ENCODE measurements at regions not wholly inside any gene's neighbourhood (a gene's known extent, or its start where the extent isn't known, plus 50 kb on each side); places are given as distances from the start of the nearest gene placed in this dataset.

- no peak overlapping the region for H3K4me3 ChIP-seq
- H3K36me3 Mint-ChIP-seq = no peaks in the 10 kb centered on the region
- H3K4me1 Mint-ChIP-seq = peaks cover 38% of the 10 kb centered on the region
- H3K27me3 ChIP-seq = no peaks in the 10 kb centered on the region
- DNase-seq (ENCODE audit: low spot score) = no peak
- H3K9me3 Mint-ChIP-seq = no peaks in the 10 kb centered on the region
- TF ChIP-seq EZH2phosphoT487 (IDR thresholded peaks at IDR 0.05) (no peak), EZH2 (IDR thresholded peaks at IDR 0.05) (no peak), CTCF (IDR thresholded peaks at IDR 0.05) (no peak)
- no peaks in the 10 kb centered on the region for H3K79me2 ChIP-seq (ENCODE audit: low read depth)
- peaks cover 2% of the 10 kb centered on the region for H3K27me3 Mint-ChIP-seq (ENCODE audit: insufficient read depth, low read depth)
- peaks cover 23% of the 10 kb centered on the region for H3K4me1 ChIP-seq
- H2AFZ ChIP-seq (replicated peaks) = no peak overlapping the region
- no peak overlapping the region for H3K4me2 ChIP-seq
- no peaks in the 10 kb centered on the region for H4K20me1 ChIP-seq (ENCODE audit: low read depth)
- no peak overlapping the region for H3K4me3 Mint-ChIP-seq
- no peaks in the 10 kb centered on the region for H3K36me3 ChIP-seq
- H3K9me3 ChIP-seq (ENCODE audit: low read depth) = no peaks in the 10 kb centered on the region
- no peak overlapping the region for H3K27ac ChIP-seq
- no peaks in the 10 kb centered on the region for H3F3A ChIP-seq (ENCODE audit: low read depth)
- H3K27ac Mint-ChIP-seq = no peak overlapping the region
- H3K9ac ChIP-seq = no peak overlapping the region
Observed at GRCh38 chr11:113542420-113542819, 67.2 kb upstream of the DRD2 start.

- Mint-ChIP-seq H3K9me3 (no peaks in the 10 kb centered on the region), H3K4me1 (peaks cover 38% of the 10 kb centered on the region), H3K36me3 (no peaks in the 10 kb centered on the region), H3K27ac (no peak overlapping the region), H3K4me3 (no peak overlapping the region), H3K27me3 (ENCODE audit: insufficient read depth, low read depth) (peaks cover 2% of the 10 kb centered on the region)
- no peaks in the 10 kb centered on the region for H4K20me1 ChIP-seq (ENCODE audit: low read depth)
- no peaks in the 10 kb centered on the region for H3K27me3 ChIP-seq
- no peak overlapping the region for H3K27ac ChIP-seq
- H2AFZ ChIP-seq (replicated peaks) = no peak overlapping the region
- no peak overlapping the region for H3K4me2 ChIP-seq
- H3K9me3 ChIP-seq (ENCODE audit: low read depth) = no peaks in the 10 kb centered on the region
- no peaks in the 10 kb centered on the region for H3K36me3 ChIP-seq
- TF ChIP-seq EZH2phosphoT487 (IDR thresholded peaks at IDR 0.05) (no peak), EZH2 (IDR thresholded peaks at IDR 0.05) (no peak), CTCF (IDR thresholded peaks at IDR 0.05) (no peak)
- no peak overlapping the region for H3K9ac ChIP-seq
- H3K4me3 ChIP-seq = no peak overlapping the region
- peaks cover 23% of the 10 kb centered on the region for H3K4me1 ChIP-seq
- peak; percentile 23 for DNase-seq (ENCODE audit: low spot score)
- H3K79me2 ChIP-seq (ENCODE audit: low read depth) = no peaks in the 10 kb centered on the region
- H3F3A ChIP-seq (ENCODE audit: low read depth) = no peaks in the 10 kb centered on the region
Observed at GRCh38 chr11:113540416-113541330, 65.5 kb upstream of the DRD2 start.

- Mint-ChIP-seq H3K36me3 (no peaks in the 10 kb centered on the region), H3K4me1 (peaks cover 45% of the 10 kb centered on the region), H3K9me3 (no peaks in the 10 kb centered on the region), H3K27me3 (ENCODE audit: insufficient read depth, low read depth) (peaks cover 2% of the 10 kb centered on the region), H3K27ac (peak overlapping the region; percentile 73), H3K4me3 (no peak overlapping the region)
- H3K4me1 ChIP-seq = peaks cover 23% of the 10 kb centered on the region
- no peaks in the 10 kb centered on the region for H3K79me2 ChIP-seq (ENCODE audit: low read depth)
- no peak overlapping the region for H3K9ac ChIP-seq
- no peaks in the 10 kb centered on the region for H3K36me3 ChIP-seq
- H4K20me1 ChIP-seq (ENCODE audit: low read depth) = no peaks in the 10 kb centered on the region
- no peak overlapping the region for H2AFZ ChIP-seq (replicated peaks)
- H3F3A ChIP-seq (ENCODE audit: low read depth) = no peaks in the 10 kb centered on the region
- H3K27me3 ChIP-seq = no peaks in the 10 kb centered on the region
- TF ChIP-seq CTCF (IDR thresholded peaks at IDR 0.05) (no peak), EZH2phosphoT487 (IDR thresholded peaks at IDR 0.05) (no peak), EZH2 (IDR thresholded peaks at IDR 0.05) (no peak)
- no peak overlapping the region for H3K27ac ChIP-seq
- no peaks in the 10 kb centered on the region for H3K9me3 ChIP-seq (ENCODE audit: low read depth)
- peak; percentile 36 for DNase-seq (ENCODE audit: low spot score)
- peak overlapping the region; percentile 50 for H3K4me2 ChIP-seq
- H3K4me3 ChIP-seq = no peak overlapping the region
Observed at GRCh38 chr11:113538451-113539412, 63.5 kb upstream of the DRD2 start.

All from neural progenitor cell (in vitro differentiated cells).